Smooth muscle cell (in vitro differentiated cells): ENCODE measurements at regions not wholly inside any gene's neighbourhood (a gene's known extent, or its start where the extent isn't known, plus 50 kb on each side); places are given as distances from the start of the nearest gene placed in this dataset.

Experiments used
- DNase-seq: peaks from one replicate; lab custom pipeline; 2025; ENCODE audit not compliant: unreplicated experiment; lab: John Stamatoyannopoulos, UW
- H2AFZ ChIP-seq: fragments of 200-600 bp; sonication (generic); 2 replicates; pipeline ENCODE4 v1.6.0; 2016; ENCODE audit warnings: antibody characterized with exemption, low read depth, mild to moderate bottlenecking
- H3F3A ChIP-seq: fragments of 200-600 bp; sonication (generic); 2 replicates; pipeline ENCODE4 v1.6.0; 2017; ENCODE audit warnings: antibody characterized with exemption, low read depth
- H3K27ac ChIP-seq: fragments of 200-600 bp; sonication (generic); 2 replicates; pipeline ENCODE4 v1.5.1; 2016; ENCODE audit warnings: low read depth, mild to moderate bottlenecking
- H3K27me3 ChIP-seq: fragments of 200-600 bp; sonication (generic); 2 replicates; pipeline ENCODE4 v1.6.1; 2016; ENCODE audit warnings: low read depth, mild to moderate bottlenecking
- H3K36me3 ChIP-seq: fragments of 200-600 bp; sonication (generic); 2 replicates; pipeline ENCODE4 v1.5.1; 2016; ENCODE audit warnings: low read depth
- H3K4me1 ChIP-seq: fragments of 200-600 bp; sonication (generic); 2 replicates; pipeline ENCODE4 v1.5.1; 2016; ENCODE audit warnings: low read depth
- H3K4me2 ChIP-seq: fragments of 200-600 bp; sonication (generic); 2 replicates; pipeline ENCODE4 v1.6.0; 2016; ENCODE audit warnings: mild to moderate bottlenecking
- H3K4me3 ChIP-seq: fragments of 200-600 bp; sonication (generic); 2 replicates; pipeline ENCODE4 v1.5.1; 2016; ENCODE audit warnings: mild to moderate bottlenecking
- H3K79me2 ChIP-seq: fragments of 200-600 bp; sonication (generic); 2 replicates; pipeline ENCODE4 v1.6.0; 2016; ENCODE audit warnings: low read depth, mild to moderate bottlenecking
- H3K9ac ChIP-seq: fragments of 200-600 bp; sonication (generic); 2 replicates; pipeline ENCODE4 v1.6.0; 2016; ENCODE audit warnings: low read depth
- H3K9me3 ChIP-seq: fragments of 200-600 bp; sonication (generic); replicated peaks from 2 replicates; pipeline ENCODE4 v1.5.1; 2016; ENCODE audit warnings: low read depth
- H4K20me1 ChIP-seq: fragments of 200-600 bp; sonication (generic); 2 replicates; pipeline ENCODE4 v1.6.0; 2016; ENCODE audit warnings: low read depth
- CTCF ChIP-seq: fragments of 200-600 bp; sonication (generic); IDR thresholded peaks from 2 replicates; pipeline ENCODE4 v1.5.1; 2017; ENCODE audit warnings: borderline replicate concordance, mild to moderate bottlenecking, antibody characterized with exemption; ENCODE audit not compliant: insufficient read depth, poor library complexity, severe bottlenecking
- WGBS: methylation state at CpG from one replicate; pipeline ENCODE4 v1.1.7; 2016; ENCODE audit warnings: low lambda C conversion rate; 5-methylcytosine and 5-hydroxymethylcytosine counted together

- no peak for TF ChIP-seq CTCF
- Histone ChIP-seq H3K4me1 (no peaks in the 10 kb centered on the region), H3K4me2 (no peak overlapping the region), H3K27ac (no peak overlapping the region), H3K27me3 (no peaks in the 10 kb centered on the region), H3K9ac (no peak overlapping the region), H3K36me3 (no peaks in the 10 kb centered on the region), H3K79me2 (no peaks in the 10 kb centered on the region), H3K4me3 (no peak overlapping the region), H2AFZ (no peak overlapping the region), H3F3A (no peaks in the 10 kb centered on the region), H3K9me3 (no peaks in the 10 kb centered on the region), H4K20me1 (no peaks in the 10 kb centered on the region)
- 67% methylated on average over 3 of the region's 3 CpGs for WGBS
- no peak for DNase-seq
Observed at GRCh38 chr9:119955276-119955675, 586.0 kb upstream of the BRINP1 start.

- Histone ChIP-seq H2AFZ (no peak overlapping the region), H3K27me3 (peaks cover under 1% of the 10 kb centered on the region), H3K4me3 (no peak overlapping the region), H4K20me1 (no peaks in the 10 kb centered on the region), H3K36me3 (no peaks in the 10 kb centered on the region), H3K4me2 (no peak overlapping the region), H3K27ac (no peak overlapping the region), H3K9me3 (no peaks in the 10 kb centered on the region), H3K9ac (no peak overlapping the region), H3K79me2 (no peaks in the 10 kb centered on the region), H3K4me1 (no peaks in the 10 kb centered on the region), H3F3A (no peaks in the 10 kb centered on the region)
- DNase-seq = no peak
- 88% methylated on average over 3 of the region's 3 CpGs for WGBS
- TF ChIP-seq CTCF = no peak
Observed at GRCh38 chr9:119951591-119951990, 582.4 kb upstream of the BRINP1 start.

- Histone ChIP-seq H2AFZ (no peak overlapping the region), H3K27me3 (peaks cover 6% of the 10 kb centered on the region), H3K4me3 (no peak overlapping the region), H3K9ac (no peak overlapping the region), H3K9me3 (no peaks in the 10 kb centered on the region), H3F3A (no peaks in the 10 kb centered on the region), H4K20me1 (no peaks in the 10 kb centered on the region), H3K36me3 (no peaks in the 10 kb centered on the region), H3K27ac (no peak overlapping the region), H3K4me2 (peak overlapping the region; percentile 20), H3K4me1 (no peaks in the 10 kb centered on the region), H3K79me2 (no peaks in the 10 kb centered on the region)
- DNase-seq = no peak
- no peak for TF ChIP-seq CTCF
- 37% methylated on average over 1 of the region's 1 CpG for WGBS
Observed at GRCh38 chr9:119951090-119951489, 581.9 kb upstream of the BRINP1 start.

- Histone ChIP-seq H3K79me2 (no peaks in the 10 kb centered on the region), H4K20me1 (no peaks in the 10 kb centered on the region), H3K27me3 (peaks cover 10% of the 10 kb centered on the region), H3K9ac (no peak overlapping the region), H3K36me3 (no peaks in the 10 kb centered on the region), H3K9me3 (no peaks in the 10 kb centered on the region), H3F3A (no peaks in the 10 kb centered on the region), H3K4me3 (no peak overlapping the region), H3K27ac (no peak overlapping the region), H2AFZ (no peak overlapping the region), H3K4me1 (no peaks in the 10 kb centered on the region), H3K4me2 (no peak overlapping the region)
- no peak for TF ChIP-seq CTCF
- DNase-seq = no peak
- WGBS = 93% methylated on average over 7 of the region's 7 CpGs
Observed at GRCh38 chr9:119945686-119946085, 576.5 kb upstream of the BRINP1 start.
